ENCODE measurements at regions not wholly inside any gene's neighbourhood (a gene's known extent, or its start where the extent isn't known, plus 50 kb on each side); places are given as distances from the start of the nearest gene placed in this dataset.

GRCh38 chr9:115495052-115495635, 377.2 kb upstream of the TNC start (continued):
- TF ChIP-seq ZNF138 (CRISPR knock-in tag; IDR thresholded peaks at IDR 0.05; ENCODE audit: low read depth) (no peak), ZNF784 (CRISPR knock-in tag; IDR thresholded peaks at IDR 0.05; ENCODE audit: borderline replicate concordance) (no peak), ATF7 (IDR thresholded peaks at IDR 0.05) (no peak), ATF7 (CRISPR knock-in tag; IDR thresholded peaks at IDR 0.05) (no peak), TOPORS (CRISPR knock-in tag; IDR thresholded peaks at IDR 0.05) (0 out of 2 replicates have a peak, but pooled peaks have one; percentile 36), ZNF687 (CRISPR knock-in tag; IDR thresholded peaks at IDR 0.05) (no peak), ZFAT (CRISPR knock-in tag; conservative IDR thresholded peaks at IDR 0.05) (no peak), ZNF136 (CRISPR knock-in tag; IDR thresholded peaks at IDR 0.05; ENCODE audit: low read depth) (no peak), ZNF660 (CRISPR knock-in tag; IDR thresholded peaks at IDR 0.05; ENCODE audit: borderline replicate concordance, low read depth) (no peak), ZNF839 (CRISPR knock-in tag; IDR thresholded peaks at IDR 0.05; ENCODE audit: borderline replicate concordance) (no peak), WIZ (CRISPR knock-in tag; IDR thresholded peaks at IDR 0.05) (no peak), BCLAF1 (IDR thresholded peaks at IDR 0.05) (no peak), ZNF225 (CRISPR knock-in tag; IDR thresholded peaks at IDR 0.05) (no peak), ZNF260 (CRISPR knock-in tag; IDR thresholded peaks at IDR 0.05; ENCODE audit: borderline replicate concordance, low read depth) (no peak), HOXA7 (CRISPR knock-in tag; IDR thresholded peaks at IDR 0.05) (no peak), CENPT (CRISPR knock-in tag; IDR thresholded peaks at IDR 0.05; ENCODE audit: low read depth) (no peak), SAP130 (CRISPR knock-in tag; IDR thresholded peaks at IDR 0.05; ENCODE audit: low read depth) (peak; percentile 58), ZNF530 (CRISPR knock-in tag; IDR thresholded peaks at IDR 0.05; ENCODE audit: low read depth) (no peak), SIX1 (CRISPR knock-in tag; IDR thresholded peaks at IDR 0.05; ENCODE audit: borderline replicate concordance) (peak; percentile 98), MXD3 (CRISPR knock-in tag; IDR thresholded peaks at IDR 0.05) (no peak), SKI (IDR thresholded peaks at IDR 0.05; ENCODE audit: partially characterized antibody) (peak; percentile 55), SRSF9 (IDR thresholded peaks at IDR 0.05; ENCODE audit: borderline replicate concordance, insufficient read depth, low read depth, low read length, poor library complexity, severe bottlenecking) (no peak), RFX3 (CRISPR knock-in tag; IDR thresholded peaks at IDR 0.05) (no peak)
